Small intestine (tissue), 7 donors: ENCODE measurements at regions not wholly inside any gene's neighbourhood (a gene's known extent, or its start where the extent isn't known, plus 50 kb on each side); places are given as distances from the start of the nearest gene placed in this dataset.
A peak's percentile ranks its signal among the peaks of the same experiment; 100 is the strongest.

Experiments
- DNase-seq, 2 donors: peaks; one replicate each; pipeline versions ENCODE4 v3.0.0 to v3.0.0-alpha.2; 2013
- FAIRE-seq: peaks from 2 replicates; lab custom pipeline; 2012; peaks lifted over from hg19 to GRCh38; lab: Jason Lieb, UNC
- H3K27ac ChIP-seq, 3 donors: one replicate each; pipeline ENCODE4 v1.5.1; 2013; ENCODE audit warnings: low read length in 2 of 3, mild to moderate bottlenecking in 2 of 3, control low read depth in 1 of 3, inconsistent platforms in 1 of 3, low read depth in 1 of 3, moderate library complexity in 1 of 3
- H3K27me3 ChIP-seq, 3 donors: one replicate each; pipeline ENCODE4 v1.6.1; 2013; ENCODE audit warnings: low read length in 3 of 3, inconsistent platforms in 1 of 3; ENCODE audit not compliant: control insufficient read depth in 3 of 3, insufficient read depth in 3 of 3
- H3K36me3 ChIP-seq, 3 donors: one replicate each; pipeline ENCODE4 v1.6.1; 2013; ENCODE audit warnings: low read length in 3 of 3, inconsistent platforms in 1 of 3, low read depth in 1 of 3, mild to moderate bottlenecking in 1 of 3, moderate library complexity in 1 of 3; ENCODE audit not compliant: control insufficient read depth in 3 of 3, insufficient read depth in 2 of 3
- H3K4me1 ChIP-seq, 3 donors: one replicate each; pipeline ENCODE4 v1.6.1; 2013; ENCODE audit warnings: low read length in 2 of 3, inconsistent platforms in 1 of 3, low read depth in 1 of 3, mild to moderate bottlenecking in 1 of 3, moderate library complexity in 1 of 3; ENCODE audit not compliant: control insufficient read depth in 3 of 3, insufficient read depth in 2 of 3
- H3K4me3 ChIP-seq, 3 donors: one replicate each; pipeline ENCODE4 v1.5.1; 2013; ENCODE audit warnings: low read length in 3 of 3, control low read depth in 1 of 3, inconsistent platforms in 1 of 3, low read depth in 1 of 3, mild to moderate bottlenecking in 1 of 3, moderate library complexity in 1 of 3
- H3K9me3 ChIP-seq, 2 donors: one replicate each; pipeline ENCODE4 v1.6.1; 2013; ENCODE audit warnings: low read depth in 1 of 2, low read length in 1 of 2; ENCODE audit not compliant: control insufficient read depth in 2 of 2, insufficient read depth in 1 of 2
- WGBS, 3 donors: extraction: QIAGEN DNeasy Blood & Tissue Kit; methylation state at CpG; one replicate each; pipeline ENCODE4 v1.1.7; 2013; 5-methylcytosine and 5-hydroxymethylcytosine counted together
- donor health status: healthy with polysubstance abuse.
- donor health status: control.
- donor health status: control.
- donor health status: Bipolar disorder and iron deficiency.
- donor health status: healthy.

DNA sequence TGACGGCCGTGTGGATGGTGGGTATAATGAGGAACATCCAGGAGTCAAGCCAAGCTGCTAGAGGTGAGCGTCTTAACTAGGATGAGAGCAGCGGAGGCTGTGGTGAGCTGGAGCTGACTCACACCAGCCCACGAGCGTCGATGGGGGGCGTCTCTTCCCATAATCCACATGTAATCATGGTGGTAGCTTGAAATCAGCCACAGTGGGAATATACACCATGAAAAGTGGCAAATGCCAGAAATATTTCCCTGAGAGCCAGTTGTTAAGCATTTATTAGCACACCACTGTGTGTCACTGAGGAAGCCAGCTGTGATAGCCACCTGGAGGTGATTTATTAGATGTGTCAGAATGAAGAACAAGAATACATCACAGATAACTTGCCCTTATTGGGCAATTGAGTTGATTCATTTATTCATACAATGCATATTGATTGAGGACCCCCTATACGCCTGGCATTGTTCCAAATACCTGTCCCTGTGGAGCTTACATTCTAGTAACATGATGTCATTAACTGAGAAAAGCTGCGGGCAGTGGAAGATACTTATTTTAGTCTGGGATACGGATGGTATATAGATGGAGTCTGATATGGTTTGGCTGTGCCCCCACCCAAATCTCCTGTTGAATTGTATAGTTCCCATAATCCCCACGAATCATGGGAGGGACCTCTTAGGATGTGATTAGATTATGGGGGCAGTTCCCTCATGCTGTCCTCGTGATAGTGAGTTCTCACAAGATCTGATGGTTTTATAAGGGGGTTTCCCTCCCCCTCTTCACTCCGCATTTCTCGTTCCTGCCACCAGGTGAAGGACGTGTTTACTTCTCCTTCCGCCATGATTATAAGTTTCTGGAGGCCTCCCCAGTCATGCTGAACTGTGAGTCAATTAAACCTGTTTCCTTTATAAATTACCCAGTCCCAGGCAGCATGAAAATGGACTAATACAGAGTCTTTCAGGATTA is 473.4 kb downstream of the METTL15 start:
- no peaks in the 10 kb centered on the region for H3K27me3 ChIP-seq
- H3K27ac ChIP-seq: no peak overlapping the region
- no peaks in the 10 kb centered on the region for H3K36me3 ChIP-seq
- H3K9me3 ChIP-seq: no peaks in the 10 kb centered on the region
- 82 to 84% (median 83%) methylated on average over 17 of the region's 17 CpGs for WGBS, 3 donors
- no peaks in the 10 kb centered on the region for H3K4me1 ChIP-seq
- H3K4me3 ChIP-seq: no peak overlapping the region
- FAIRE-seq: no peak
- DNase-seq: no peak

DNA sequence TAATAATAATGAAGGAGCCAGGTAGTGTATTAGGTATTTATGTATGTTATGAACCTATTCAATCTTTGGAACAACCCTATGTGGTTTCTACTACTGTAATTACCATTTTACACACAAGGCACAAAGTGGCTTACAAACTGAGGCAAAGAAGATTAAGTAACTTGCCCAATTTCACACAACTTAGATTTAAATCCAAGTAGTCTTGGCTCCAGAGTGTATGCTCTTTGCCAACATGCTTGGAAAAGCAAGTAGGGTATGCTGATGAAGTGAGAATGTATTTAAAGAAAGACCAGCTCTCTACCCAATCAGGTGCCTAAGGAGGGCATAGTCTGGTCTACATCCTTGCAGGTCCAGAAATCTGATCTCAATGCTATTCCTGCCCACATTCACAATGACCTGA is 463.2 kb downstream of the METTL15 start:
- no peak for FAIRE-seq
- DNase-seq: no peak
- H3K9me3 ChIP-seq: no peaks in the 10 kb centered on the region

DNA sequence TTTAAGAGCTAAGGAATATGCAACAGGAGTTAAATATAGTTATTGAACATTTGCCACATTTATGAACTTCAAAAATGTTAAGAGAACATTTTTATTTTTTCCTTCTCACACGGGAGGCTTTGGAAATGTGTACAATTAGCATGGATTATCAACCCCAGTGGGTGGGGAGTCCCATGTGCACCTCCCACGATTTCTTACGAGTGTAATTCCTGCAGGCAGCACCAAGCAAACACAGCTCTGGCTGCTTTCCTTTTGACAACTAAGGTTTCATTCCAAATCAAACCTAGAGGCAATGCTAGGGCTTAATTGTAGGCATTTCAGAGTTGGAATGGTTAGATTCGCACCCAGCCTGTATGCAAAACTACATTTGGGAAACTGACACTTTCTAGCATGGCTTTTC is 460.9 kb downstream of the METTL15 start:
- H3K36me3 ChIP-seq: no peaks in the 10 kb centered on the region
- H3K4me3 ChIP-seq: no peak overlapping the region
- no peak for DNase-seq
- H3K27me3 ChIP-seq: no peaks in the 10 kb centered on the region
- H3K9me3 ChIP-seq: no peaks in the 10 kb centered on the region
- 54 to 65% (median 58%) methylated on average over 4 of the region's 4 CpGs for WGBS, 3 donors
- H3K4me1 ChIP-seq: peaks cover 0 to 7% (median 0%) of the 10 kb centered on the region in 3 donors
- no peak overlapping the region for H3K27ac ChIP-seq
- FAIRE-seq: no peak

More for the DNA sequence above, 463.2 kb downstream of the METTL15 start:
- no peak overlapping the region for H3K4me3 ChIP-seq
- no peak overlapping the region for H3K27ac ChIP-seq
- no peaks in the 10 kb centered on the region for H3K27me3 ChIP-seq
- peaks cover 0 to 7% (median 0%) of the 10 kb centered on the region in 3 donors for H3K4me1 ChIP-seq
- H3K36me3 ChIP-seq: no peaks in the 10 kb centered on the region

DNA sequence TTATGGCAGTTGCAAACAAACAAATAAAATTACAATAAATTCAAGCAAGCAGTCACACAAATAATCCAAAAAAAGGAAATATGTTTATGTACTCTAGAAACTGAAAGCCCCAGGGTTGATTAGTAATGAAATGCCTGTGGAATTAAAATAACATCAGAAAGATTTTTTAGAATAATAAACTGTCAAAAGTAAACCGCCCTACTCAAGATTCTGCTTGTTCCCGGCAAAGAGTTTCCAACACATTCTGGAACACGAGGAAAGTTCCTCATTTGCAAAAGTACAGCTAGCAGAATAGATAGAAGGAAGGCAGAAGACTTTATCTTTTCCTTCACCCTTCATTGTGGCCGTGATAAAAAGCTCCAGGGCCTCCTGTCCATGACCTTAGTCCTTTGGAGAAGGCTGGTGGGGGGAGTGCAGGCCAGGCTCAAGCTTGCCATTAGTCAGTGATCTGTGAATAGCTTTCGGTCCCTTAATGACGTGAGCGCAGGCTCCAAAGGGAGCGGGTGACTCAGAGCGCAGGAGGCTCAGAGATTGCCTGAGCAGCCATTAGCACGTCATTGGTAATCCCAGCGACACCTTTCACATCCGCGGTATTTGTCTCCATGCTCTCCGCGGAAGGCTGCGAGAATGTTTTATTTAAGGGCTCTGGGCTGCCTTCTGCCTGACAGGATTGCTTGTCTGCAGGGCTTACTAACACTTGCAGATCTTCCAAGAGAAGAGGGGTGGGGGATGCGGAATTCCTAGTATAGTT is 458.3 kb downstream of the METTL15 start:
- WGBS, 3 donors: 8 to 16% (median 11%) methylated on average over 17 of the region's 17 CpGs
- Histone ChIP-seq H3K9me3 (no peaks in the 10 kb centered on the region), H3K4me3 (peak overlapping the region in 1 of 3 donors; percentile 32), H3K27me3 (no peaks in the 10 kb centered on the region), H3K4me1 (peaks cover 0 to 7% (median 0%) of the 10 kb centered on the region in 3 donors), H3K36me3 (no peaks in the 10 kb centered on the region), H3K27ac (peak overlapping the region in 1 of 3 donors; percentile 49)
- FAIRE-seq: no peak
- peak; percentile 82 to 92 for DNase-seq

DNA sequence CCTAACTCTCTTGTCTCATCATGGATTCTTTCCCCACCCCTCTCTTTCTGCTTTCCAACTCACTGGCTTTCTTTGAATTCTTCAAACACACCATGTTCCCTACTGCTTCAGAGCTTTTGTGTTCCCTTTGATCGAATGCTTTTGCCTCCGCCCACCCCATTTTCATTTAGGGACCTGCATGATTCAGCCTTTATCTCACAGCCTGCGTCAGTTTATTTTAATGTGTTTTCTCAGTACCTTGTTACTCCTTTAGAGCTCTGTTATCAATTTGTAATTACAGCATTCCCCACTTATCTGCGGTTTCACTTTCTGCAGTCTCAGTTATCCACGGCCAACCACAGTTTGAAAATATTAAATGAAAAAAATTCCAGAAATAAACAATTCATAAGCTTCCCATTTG is 451.3 kb downstream of the METTL15 start:
- DNase-seq (peak in 1 of 2 donors; percentile 48), FAIRE-seq (no peak)
- no peaks in the 10 kb centered on the region for H3K27me3 ChIP-seq
- no peaks in the 10 kb centered on the region for H3K9me3 ChIP-seq
- no peaks in the 10 kb centered on the region for H3K4me1 ChIP-seq
- no peak overlapping the region for H3K27ac ChIP-seq
- 11 to 38% (median 21%) methylated on average over 5 of the region's 5 CpGs for WGBS, 3 donors
- no peaks in the 10 kb centered on the region for H3K36me3 ChIP-seq
- no peak overlapping the region for H3K4me3 ChIP-seq

DNA sequence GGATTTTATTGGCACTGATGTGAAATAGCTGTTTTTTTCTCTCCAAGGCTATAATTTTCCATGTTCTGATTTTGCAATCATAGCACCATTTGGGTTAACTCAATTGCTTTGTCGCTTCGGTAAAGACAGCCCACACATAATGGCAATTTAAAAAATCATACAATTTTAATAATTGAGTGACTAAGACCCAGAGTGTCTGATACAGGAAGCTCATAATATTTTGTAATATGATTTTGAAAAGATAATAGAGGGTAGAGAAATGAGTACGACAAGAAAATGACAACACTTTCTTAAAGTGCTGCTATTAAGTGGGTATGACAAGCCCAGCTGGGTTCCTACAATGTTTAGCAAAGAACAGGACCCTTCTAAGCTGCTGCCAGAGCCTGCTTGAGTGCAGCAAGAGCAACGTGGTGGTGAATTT is 439.1 kb downstream of the METTL15 start:
- WGBS, 3 donors: 56 to 64% (median 59%) methylated on average over 4 of the region's 4 CpGs
- no peaks in the 10 kb centered on the region for H3K27me3 ChIP-seq
- no peak for DNase-seq
- FAIRE-seq: no peak
- no peaks in the 10 kb centered on the region for H3K9me3 ChIP-seq
- no peak overlapping the region for H3K4me3 ChIP-seq
- no peaks in the 10 kb centered on the region for H3K4me1 ChIP-seq
- no peak overlapping the region for H3K27ac ChIP-seq
- no peaks in the 10 kb centered on the region for H3K36me3 ChIP-seq

DNA sequence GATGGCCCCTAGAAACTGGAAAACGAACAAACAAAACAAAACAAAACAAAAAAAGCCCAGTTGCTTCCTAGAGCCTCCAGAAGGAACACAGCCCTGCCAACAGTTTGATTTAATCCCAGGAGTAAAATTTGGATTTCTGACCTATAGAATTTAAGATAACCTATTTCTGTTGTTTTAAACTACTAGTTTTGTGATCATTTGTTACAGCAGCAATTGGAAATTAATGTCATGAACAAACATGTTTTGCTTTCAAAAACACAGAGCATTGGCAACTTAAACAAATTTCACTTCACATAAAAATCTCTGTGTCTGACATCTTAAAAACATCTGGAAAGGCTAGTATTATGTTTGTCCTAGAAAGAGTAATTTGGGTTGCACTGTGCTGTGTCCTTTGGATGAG is 437.3 kb downstream of the METTL15 start:
- WGBS, 3 donors: 48 to 64% (median 60%) methylated on average over 1 of the region's 1 CpG
- Histone ChIP-seq H3K4me3 (no peak overlapping the region), H3K36me3 (no peaks in the 10 kb centered on the region), H3K9me3 (no peaks in the 10 kb centered on the region), H3K27ac (no peak overlapping the region), H3K27me3 (no peaks in the 10 kb centered on the region), H3K4me1 (no peaks in the 10 kb centered on the region)
- no peak for FAIRE-seq
- no peak for DNase-seq

DNA sequence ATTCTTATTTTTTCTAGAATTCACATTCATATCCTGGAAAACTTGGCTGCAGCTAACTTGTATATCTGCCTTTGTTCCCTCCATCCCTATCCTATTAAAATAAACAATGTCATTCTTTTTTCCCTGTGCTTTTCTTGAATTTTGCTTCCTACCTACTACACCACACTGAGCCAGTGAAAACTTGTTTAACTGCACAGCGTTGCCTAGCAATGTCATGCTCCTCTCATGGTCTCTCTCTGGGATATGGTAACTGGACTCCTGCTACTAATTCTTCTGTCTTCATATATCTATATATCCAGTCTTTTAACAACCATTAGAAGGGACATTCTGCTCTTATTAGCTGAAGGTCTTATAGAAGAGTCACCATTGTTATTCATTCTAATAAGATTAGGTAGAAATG is 434.4 kb downstream of the METTL15 start:
- no peak overlapping the region for H3K4me3 ChIP-seq
- no peak overlapping the region for H3K27ac ChIP-seq
- H3K27me3 ChIP-seq: no peaks in the 10 kb centered on the region
- H3K4me1 ChIP-seq: no peaks in the 10 kb centered on the region
- 83 to 86% (median 85%) methylated on average over 1 of the region's 1 CpG for WGBS, 3 donors
- FAIRE-seq: no peak
- H3K9me3 ChIP-seq: no peaks in the 10 kb centered on the region
- no peaks in the 10 kb centered on the region for H3K36me3 ChIP-seq
- DNase-seq: no peak
